GM19238 (cell line): ENCODE measurements at regions not wholly inside any gene's neighbourhood (a gene's known extent, or its start where the extent isn't known, plus 50 kb on each side); places are given as distances from the start of the nearest gene placed in this dataset.
"Not testable (repeated sequence)": the region's sequence is repeated elsewhere in the genome, so short reads cannot be mapped to it uniquely, and the experiment has no call there.

Experiments used
- DNase-seq: peaks from one replicate; pipeline ENCODE4 v3.0.0; 2011; ENCODE audit warnings: low spot score; ENCODE audit not compliant: insufficient read length

GRCh38 chr6:140289186-140289585 lies 914.7 kb upstream of the CITED2 start:
- no peak for DNase-seq

GRCh38 chr6:140285998-140286690 lies 911.7 kb upstream of the CITED2 start:
- DNase-seq: no peak

- DNase-seq: no peak
Measured at GRCh38 chr6:140285471-140285870, 911.0 kb upstream of the CITED2 start.

GRCh38 chr6:140284871-140285270 lies 910.4 kb upstream of the CITED2 start:
- DNase-seq: no peak

GRCh38 chr6:140283197-140283596 lies 908.7 kb upstream of the CITED2 start:
- DNase-seq: no peak

GRCh38 chr6:140281767-140282166 lies 907.3 kb upstream of the CITED2 start:
- no peak for DNase-seq

GRCh38 chr6:140281236-140281635 lies 906.8 kb upstream of the CITED2 start:
- no peak for DNase-seq

- no peak for DNase-seq
Measured at GRCh38 chr6:140276719-140277118, 902.3 kb upstream of the CITED2 start.

- DNase-seq: no peak
Measured at GRCh38 chr6:140276133-140276532, 901.7 kb upstream of the CITED2 start.

- no peak for DNase-seq
Measured at GRCh38 chr6:140275725-140276124, 901.3 kb upstream of the CITED2 start.

GRCh38 chr6:140274548-140274947 lies 900.1 kb upstream of the CITED2 start:
- no peak for DNase-seq

- DNase-seq: peak; percentile 7
Measured at GRCh38 chr6:140271759-140272377, 897.4 kb upstream of the CITED2 start.

- no peak for DNase-seq
Measured at GRCh38 chr6:140269591-140270165, 895.2 kb upstream of the CITED2 start.

GRCh38 chr6:140264431-140264830 lies 890.0 kb upstream of the CITED2 start:
- DNase-seq: no peak

GRCh38 chr6:140258302-140258701 lies 883.9 kb upstream of the CITED2 start:
- DNase-seq: not testable (repeated sequence)

GRCh38 chr6:140256248-140256647 lies 881.8 kb upstream of the CITED2 start:
- DNase-seq: no peak

- DNase-seq: no peak
Measured at GRCh38 chr6:140253096-140253495, 878.6 kb upstream of the CITED2 start.

- no peak for DNase-seq
Measured at GRCh38 chr6:140252099-140252498, 877.7 kb upstream of the CITED2 start.

- no peak for DNase-seq
Measured at GRCh38 chr6:140245296-140246040, 871.0 kb upstream of the CITED2 start.

GRCh38 chr6:140237251-140237650 lies 862.8 kb upstream of the CITED2 start:
- DNase-seq: no peak

- no peak for DNase-seq
Measured at GRCh38 chr6:140236732-140237131, 862.3 kb upstream of the CITED2 start.

- no peak for DNase-seq
Measured at GRCh38 chr6:140230282-140230681, 855.8 kb upstream of the CITED2 start.
